ENCODE measurements at regions not wholly inside any gene's neighbourhood (a gene's known extent, or its start where the extent isn't known, plus 50 kb on each side); places are given as distances from the start of the nearest gene placed in this dataset.

DNA sequence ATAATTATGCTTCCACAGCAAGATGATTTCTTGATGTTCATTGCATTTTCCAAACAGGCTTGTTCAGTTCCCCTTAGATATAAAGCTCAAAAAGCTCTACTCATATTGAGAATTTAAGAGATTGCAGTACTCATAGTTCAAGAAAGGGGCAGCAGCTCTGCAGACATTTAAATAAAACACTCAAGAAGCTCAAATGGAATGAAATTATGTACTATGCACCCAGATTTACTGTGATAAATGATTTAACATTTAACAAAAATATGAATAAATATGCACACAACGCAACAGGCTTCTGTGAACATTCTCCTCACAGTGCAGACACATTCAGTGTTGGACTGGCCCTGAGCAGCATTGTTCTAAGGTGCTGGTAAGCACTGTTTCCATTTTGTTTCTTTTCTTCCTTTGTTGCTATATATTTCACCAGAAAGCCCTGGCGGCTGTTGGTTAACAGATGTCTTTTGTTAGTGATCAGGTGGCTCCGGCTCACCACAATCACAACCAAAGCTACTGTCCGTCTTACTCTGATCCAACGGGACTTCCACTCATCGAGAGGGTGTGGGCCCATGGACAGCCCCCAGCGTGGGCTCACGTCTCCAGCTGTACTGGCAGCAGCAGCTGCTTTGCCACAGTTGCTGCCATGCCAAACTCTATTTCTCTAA is 1440.3 kb downstream of the NCAM2 start:
- DNase-seq: no peak

DNA sequence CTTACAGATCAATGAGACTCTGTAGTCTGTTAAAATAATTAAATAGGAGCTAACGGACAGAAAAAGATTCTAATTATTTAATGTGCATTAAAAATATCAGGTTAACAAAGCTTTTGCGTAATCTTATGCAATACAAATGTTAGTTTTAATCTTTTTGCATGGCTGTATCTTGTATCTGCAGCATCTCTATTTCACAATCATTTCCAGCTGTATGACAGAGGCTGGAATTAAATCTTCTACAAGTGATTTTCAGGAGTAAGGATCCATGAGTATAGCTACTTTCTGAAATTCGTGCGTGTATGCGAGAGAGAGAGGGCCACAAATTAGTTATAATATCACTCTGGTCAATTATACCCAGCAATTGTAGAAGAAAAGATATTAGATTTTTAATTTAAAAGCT is 1446.8 kb downstream of the NCAM2 start:
- DNase-seq: no peak

DNA sequence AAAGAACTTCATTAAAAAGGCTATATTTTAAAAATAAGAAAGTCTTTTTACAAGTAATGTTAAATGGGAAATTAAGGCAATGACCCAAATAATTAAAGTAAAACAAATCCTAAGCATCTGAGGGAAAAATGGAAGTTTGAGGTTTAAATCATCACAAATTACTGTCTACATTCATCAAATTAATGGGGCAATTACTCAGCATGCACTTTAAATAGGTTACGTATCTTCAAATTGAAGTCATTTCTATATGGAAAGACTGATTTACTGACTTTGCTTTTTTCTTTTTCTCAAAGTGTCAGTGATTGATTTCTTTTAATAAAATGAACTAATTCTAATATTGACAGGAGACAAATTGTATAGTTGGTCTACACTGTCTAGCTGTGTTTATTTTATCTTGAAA is 1452.3 kb downstream of the NCAM2 start:
- DNase-seq: no peak

DNA sequence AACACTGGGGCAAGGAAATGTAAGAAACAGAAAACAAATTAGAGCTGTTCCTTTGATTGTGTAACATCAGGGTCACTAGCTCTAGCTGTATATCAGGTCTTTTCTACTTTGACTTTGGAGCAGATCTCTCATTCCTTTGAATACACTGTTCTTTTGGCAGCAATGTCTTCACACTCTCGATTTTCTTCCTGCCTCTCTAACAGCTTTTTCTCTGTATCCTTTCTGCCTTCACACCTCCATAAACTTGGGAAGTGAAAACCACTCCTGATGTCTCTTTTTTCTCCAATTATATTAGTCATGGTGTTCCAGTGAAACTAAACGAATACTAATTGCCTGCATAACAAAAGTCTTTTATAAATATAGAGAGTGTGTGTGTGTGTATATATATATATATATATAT is 1458.0 kb downstream of the NCAM2 start:
- no peak for DNase-seq

DNA sequence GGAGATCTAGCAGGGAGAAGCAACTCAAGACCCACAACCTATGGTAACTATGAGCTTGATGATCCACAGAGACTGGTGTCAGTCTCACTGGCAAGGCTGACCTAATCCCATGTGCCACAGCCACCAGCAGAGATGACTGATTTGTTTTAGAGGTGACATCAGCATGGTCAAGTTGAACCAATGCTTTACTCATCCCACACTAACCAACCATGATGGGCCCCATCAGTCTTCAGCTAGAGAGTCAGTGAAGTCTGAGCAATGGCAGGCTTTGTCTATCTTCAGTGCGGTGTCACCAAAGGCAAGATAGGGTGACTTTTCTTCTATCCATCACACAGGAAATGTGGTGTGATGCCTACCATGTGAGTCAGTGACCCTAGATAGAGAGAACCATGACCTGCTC is 1470.7 kb downstream of the NCAM2 start:
- no peak for DNase-seq

DNA sequence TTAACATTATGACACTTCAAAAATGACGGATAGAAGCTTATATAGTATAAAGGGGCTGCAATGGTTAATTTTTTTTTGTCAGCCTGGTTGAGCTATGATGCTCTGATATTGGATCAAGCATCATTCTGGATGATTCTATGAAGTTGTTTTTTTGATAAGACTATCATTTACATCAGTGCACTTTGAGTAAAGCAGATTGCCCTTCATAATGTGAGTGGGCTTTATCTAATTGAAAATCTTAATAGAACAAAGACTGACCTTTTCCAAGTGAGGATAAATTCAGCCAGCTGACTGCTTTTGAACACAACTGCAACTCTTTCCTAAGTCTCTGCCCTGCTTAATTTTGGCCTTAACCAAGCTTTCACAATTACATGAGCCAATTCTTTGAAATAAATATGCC is 1476.2 kb downstream of the NCAM2 start:
- no peak for DNase-seq

DNA sequence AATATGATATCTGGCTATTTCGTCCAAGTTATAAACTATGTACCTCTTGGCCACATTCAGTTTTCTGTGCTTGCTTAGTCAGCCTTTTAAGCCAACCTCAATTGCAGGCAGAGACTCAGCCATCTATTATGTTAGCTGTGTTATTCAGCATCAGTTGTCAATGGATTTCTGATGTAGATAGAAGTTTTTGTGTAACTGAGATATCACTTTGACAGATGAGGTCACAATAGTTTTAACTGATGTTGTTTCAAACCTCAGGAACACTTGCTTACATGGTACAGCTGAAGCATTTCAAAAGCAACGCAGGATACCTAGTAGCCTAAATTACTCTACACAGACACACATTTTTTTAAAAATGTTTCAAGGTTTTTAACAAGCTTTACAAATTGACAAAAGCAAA is 1478.0 kb downstream of the NCAM2 start:
- no peak for DNase-seq

DNA sequence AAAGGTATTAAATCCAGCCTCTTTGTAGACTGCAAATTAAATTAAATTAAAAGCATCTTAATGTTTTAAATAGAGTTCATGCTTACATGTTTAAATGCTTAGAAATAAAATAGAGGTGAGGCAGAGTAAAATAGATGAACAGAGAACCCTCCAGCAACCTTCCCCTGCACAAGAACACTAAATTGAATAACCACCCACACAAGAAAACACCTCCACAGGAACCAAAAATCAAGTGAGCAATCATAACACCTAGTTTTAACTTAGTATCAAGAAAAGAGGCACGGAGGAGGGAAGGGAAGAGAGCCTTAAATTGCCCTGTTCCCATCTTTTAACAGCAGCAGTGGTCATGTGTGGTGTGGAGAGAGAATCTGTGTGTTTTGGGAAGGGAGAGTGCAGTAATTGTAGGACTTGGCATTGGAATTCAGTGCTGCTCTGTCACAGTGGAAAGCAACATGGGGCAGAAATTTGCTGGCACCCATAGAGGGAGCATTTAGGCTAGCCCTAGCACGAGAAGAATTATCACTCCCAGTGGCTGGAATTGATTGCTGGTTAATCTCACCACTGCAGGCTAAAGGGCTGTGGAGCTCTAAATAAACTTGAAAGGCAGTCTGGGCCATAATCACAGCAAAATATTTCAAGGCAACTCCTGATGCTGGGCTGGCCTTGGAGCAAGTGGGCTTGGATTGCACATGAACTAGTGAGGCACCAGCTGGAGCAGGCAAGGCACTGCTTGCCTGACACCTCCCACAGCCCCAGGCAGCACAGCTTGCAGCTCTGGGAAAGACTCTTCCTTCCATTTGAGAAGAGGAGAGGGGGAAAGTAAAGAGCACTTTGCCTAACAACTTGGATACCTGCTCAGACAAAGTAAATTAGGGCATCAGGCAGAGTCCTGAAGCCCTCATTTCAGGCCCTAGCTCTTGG is 1478.8 kb downstream of the NCAM2 start:
- DNase-seq: no peak

DNA sequence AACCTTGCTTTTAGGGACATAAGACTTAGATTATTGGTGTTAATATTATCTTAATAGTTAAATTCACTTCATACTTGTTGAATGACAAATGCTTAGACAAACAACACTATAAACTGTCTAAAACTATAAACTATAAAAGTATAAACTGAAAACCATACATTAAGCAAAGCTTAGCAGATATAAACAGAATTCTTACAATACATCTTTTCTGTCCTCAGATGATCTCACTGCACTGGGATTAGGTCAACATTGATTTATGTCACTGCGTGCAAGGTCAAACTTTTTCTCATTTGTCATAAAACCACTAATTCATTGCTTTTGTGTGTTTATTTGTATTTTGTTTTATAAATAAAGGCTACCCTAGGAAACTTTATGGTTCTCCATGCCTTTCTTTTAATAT is 1491.8 kb downstream of the NCAM2 start:
- no peak for DNase-seq

DNA sequence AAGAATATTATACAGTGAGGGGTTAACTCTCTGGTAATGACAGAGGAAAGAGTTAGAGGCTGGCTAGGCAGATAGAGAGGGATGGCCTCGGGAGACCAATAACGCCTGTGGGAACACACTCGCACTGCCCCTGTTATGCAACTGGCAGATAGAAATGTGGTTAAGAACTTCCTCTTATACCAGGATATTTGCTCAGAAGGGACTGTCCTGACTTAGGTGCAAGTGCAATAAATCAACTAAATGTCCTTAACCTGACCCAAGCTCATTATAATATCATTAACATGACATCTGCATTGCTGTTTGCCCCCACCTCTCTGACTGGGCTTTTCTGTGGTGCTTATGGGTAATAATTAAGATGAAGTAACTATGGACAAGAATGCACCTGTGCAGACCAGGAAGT is 1518.0 kb downstream of the NCAM2 start:
- DNase-seq: no peak

DNA sequence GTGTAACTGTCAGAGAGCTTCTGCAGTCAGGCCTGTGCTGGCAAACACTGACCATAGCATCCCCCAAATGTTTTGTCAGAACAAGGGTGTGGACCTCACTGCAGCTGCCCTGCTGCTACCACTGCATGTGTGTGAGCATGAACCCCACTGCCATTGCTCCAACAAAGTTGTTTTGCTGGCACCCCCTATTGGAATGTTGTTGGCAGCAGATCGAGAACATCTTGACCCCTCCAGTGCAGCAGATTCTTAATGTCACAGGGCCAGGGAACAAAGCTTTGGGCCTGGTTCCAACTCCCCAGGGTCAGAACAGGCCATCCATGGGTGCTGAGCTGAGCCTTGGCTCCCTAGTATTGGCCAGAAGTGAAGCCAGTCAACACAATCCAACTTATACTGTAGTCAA is 1537.4 kb downstream of the NCAM2 start:
- DNase-seq: no peak

DNA sequence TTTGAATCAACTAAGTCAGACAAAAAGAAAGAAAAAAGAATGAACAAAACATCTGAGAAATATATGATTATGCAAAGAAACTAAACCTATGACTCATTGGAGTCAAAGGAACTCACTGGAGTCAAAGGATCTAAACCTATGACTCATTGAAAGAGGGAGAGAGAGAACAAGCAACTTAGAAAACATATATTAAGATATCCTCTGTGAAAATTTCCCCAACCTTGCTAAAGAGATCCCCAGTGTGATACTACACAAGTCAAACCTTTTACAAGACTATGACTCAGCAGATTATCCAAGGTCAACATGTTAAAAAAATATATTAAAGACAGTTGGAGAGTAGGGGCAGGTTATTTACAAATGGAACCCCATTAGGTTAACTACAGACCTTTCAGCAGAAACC is 1538.3 kb downstream of the NCAM2 start:
- DNase-seq: no peak

DNA sequence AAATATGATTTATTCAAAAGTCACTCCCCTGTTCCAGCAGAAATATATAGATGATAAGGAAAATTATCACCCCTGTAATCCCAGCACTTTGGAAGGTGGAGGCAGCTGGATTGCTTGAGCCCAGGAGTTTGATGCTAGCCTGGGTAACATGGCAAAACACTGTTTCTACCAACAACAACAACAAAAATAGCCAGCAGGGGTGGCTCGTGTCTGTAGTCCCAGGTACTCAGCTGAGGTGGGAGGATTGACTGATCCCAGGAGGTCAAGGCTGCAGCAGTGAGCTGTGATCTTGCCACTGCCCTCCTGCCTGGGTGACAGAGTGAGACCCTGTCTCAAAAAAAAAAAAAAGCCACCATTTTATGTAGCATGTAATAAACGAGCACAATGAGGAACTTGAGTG is 1546.5 kb downstream of the NCAM2 start:
- DNase-seq: no peak

DNA sequence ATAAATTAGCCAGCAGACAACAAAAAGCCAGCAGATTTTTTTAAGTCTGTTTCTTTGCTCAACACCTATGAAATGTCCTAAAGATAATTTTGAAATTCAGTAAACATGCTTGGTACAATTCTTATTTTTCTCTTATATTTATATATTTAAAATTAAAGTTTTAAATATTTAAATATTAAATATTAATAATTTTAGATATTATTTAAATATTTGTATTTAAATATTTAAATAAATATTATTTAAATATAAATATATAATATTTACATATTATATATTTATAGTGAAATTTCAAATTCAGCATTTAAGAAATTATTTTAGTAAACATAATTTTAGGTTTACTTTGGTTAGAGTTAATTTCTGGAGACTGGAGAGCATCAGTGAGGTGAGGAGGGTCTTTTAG is 1554.2 kb downstream of the NCAM2 start:
- no peak for DNase-seq

DNA sequence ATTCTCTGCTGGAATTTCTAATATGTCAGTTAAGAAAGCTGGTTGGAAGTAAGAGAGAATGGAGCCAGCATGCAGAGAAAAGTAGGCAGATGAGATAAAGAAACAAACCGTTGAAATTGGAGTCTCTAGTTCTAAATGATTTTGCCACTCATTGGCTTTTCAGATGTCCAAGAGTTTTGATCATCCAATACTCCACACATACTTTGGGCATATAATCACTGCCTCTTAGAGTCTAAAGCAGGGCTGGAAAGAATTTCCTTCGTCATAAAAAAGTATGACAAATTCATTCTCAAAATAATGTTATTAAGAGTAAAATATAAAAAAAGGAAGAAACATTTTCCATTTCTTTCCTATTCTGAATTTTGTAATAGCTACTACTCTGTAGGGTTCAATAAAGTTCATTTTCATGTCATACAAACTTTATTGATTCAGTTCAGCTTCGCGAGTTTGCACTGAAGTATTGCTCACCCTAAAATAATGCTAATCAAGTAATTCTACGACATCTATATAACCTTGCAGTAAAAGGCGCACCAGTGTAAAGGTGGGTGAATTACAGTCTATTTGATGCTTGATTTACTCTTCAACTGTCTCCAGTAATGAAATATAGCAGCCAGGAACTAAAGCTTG is 1556.6 kb downstream of the NCAM2 start:
- DNase-seq: no peak

DNA sequence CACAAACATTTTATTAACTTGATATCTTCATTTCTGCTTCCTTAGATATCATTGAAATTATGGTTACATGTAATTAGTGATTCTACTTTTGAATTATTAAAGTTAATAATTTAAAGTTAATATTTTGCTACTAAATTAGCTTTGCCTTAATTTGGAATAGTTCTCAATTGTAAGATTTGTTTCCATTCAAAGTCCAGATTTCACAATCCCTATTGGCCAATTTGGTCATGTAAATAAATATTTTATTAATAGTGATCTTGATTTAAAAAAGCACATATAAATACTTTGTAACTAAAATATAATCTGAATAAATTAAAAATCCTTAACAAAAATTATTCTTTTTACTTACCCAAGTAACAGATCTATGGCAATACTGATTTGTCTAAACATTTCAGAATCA is 1558.6 kb downstream of the NCAM2 start:
- no peak for DNase-seq

DNA sequence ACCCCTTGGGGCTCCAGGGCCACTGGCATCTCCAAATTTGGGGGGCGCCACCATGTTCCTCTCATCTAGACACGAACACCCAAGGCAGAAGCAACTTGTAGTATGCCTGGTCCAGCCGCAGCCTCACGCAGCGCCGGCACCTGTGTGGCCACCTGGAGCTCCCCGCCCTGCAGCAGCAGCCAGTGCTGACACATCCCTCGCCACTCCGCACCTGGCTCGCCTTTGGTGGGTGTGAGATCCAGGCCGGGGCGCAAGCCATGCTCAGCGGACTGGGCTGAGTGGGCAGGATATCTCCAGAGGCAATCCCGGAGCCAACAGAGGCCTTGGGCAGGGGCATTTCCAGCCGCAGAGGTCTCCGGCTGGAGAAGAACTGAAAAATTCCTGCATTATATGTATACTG is 1563.7 kb downstream of the NCAM2 start:
- no peak for DNase-seq

DNA sequence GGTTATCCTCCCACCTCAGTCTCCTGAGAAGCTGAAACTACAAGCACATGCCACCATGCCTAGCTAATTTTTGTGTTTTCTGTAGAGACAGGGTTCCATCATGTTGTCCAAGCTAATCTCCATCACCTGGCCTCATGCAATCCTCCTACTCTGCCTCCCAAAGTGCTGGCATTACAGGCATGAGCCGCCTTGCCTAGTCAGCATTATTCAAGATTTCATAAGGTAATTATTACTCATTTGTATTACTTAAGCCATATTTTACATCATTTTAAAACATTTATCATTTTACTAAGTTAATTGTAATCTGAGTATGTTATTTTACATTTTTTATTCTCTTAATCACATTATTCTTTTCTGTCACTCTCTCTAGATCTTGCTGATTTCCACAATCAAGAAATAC is 1575.6 kb downstream of the NCAM2 start:
- no peak for DNase-seq

DNA sequence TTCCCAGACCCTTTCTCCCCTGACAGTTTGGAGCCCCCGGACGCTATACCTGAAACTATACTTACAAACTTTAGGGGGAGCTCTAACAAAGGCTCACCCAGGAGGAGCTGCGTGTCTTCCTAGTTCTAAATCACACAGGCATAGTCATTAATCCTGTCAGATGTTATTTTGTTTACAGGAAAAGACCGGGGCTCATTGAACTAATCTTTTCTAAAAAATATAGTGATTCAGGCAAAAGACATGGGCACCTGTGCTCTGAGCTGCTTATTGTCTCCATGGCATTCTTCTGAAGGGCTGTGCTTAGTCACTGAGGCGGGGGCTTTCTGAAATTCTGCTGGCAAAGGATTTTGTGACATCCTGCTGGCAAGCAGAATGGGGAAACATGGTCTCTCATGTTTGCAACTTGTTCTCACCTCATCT is 1577.0 kb downstream of the NCAM2 start:
- DNase-seq: peak; percentile 79

DNA sequence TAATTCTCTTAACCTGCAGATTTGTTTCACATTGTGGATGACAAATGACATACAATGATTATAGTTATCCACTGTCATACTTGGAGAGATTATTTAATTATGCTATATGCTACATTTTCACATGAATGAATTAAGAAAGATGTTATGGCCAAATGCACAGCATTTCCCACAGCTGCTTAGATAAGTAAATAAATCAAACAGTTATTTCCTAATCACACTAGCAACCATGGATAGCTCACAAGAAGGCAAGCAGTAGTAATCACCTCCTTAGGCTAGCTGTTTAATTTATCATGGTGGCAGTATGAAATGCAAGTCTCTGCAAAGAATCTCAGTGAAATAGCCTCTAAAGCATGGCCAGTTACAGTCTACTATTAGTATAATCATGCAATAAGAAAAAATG is 1581.5 kb downstream of the NCAM2 start:
- DNase-seq: no peak

DNA sequence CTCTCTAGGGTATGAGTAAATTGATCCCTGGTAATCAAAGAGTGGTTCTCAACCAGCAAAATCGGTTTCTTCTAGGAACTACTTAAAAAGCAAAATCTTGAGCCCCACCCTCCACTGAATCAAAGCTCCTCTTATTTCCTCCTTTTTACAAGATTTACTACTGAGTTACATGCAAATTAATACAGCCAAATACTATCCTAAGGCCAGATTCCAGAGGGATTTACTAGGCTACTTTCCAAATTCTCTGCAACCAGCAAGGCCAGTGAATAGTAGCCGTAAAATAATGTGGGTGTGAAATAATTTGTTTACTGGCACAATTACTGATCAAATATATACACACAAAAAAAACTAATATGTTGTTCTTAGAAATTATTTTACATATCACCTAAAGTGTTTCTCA is 1583.8 kb downstream of the NCAM2 start:
- no peak for DNase-seq

DNA sequence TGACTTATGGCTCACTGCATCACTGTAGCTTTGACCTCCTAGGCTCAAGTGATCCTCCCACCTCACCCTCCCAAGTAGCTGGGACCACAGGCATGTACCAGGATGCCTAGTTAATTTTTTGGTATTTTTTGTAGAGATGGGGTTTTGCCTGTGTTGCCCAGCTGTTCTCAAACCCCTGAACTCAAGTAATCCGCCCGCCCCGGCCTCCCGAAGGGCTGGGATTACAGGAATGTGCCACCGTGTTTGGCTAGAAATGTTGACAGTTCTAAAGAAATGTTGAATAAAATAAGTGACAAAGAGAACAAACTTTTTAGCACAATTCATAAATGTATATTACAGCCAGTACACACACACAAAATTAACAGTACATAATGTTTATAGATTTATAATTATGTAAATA is 1586.1 kb downstream of the NCAM2 start:
- no peak for DNase-seq

DNA sequence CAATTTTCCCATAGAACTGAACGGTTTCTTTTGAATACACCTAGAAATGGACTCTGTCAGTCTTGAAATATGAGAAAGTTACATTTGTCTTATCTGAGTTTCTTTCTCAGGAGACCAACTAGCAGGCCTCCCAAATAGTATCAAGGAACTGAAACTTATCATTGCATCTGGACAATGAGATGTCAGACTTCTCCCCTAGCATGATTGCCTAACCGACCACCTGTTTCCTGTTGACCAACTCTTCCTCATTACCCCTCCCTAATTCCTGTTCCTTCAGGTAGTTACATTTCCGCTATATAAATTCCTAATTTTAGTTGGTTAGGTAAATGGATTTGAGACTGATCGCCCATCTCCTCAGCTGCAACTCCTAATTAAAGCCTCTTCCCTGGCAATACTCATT is 1587.3 kb downstream of the NCAM2 start:
- DNase-seq: no peak

DNA sequence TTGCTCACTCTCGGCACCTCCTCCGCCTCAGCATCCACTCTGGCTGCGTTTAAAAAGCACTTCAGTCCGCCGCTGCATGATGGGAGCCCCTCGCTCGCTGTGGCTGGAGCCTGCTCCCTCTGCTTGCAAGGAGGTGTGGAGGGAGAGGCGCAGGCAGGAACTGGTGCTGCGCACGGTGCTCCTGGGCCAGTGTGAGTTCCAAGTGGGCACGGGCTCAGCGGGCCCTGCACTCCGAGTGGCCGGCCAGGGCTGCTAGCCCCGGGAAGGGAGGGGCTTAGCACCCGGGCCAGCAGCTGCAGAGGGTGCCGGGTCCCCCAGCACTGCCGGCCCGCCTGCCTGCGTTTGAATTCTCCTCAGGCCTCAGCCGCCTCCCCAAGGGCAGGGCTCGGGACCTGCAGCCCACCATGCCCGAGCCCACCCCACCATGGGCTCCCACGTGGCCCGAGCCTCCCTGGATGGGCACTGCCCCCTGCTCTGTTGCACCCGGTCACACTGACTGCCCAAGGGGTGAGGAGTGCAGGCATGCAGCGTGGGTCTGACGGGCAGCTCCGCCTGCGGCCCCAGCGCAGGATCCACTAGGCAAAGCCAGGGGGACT is 1599.5 kb downstream of the NCAM2 start:
- no peak for DNase-seq

Data from COR-L47 (cell line).